Glomerular visceral epithelial cell (primary cell): ENCODE measurements at regions not wholly inside any gene's neighbourhood (a gene's known extent, or its start where the extent isn't known, plus 50 kb on each side); places are given as distances from the start of the nearest gene placed in this dataset.

Experiments used
- DNase-seq: peaks from one replicate; pipeline ENCODE4 v3.0.0-alpha.2; 2016; ENCODE audit errors: extremely low spot score

GRCh38 chr5:175035882-175036533 lies 311.6 kb downstream of the MSX2 start:
- DNase-seq: no peak

GRCh38 chr5:175034924-175035323 lies 310.5 kb downstream of the MSX2 start:
- no peak for DNase-seq

- no peak for DNase-seq
Observed at GRCh38 chr5:175032741-175033151, 308.4 kb downstream of the MSX2 start.

- no peak for DNase-seq
Observed at GRCh38 chr5:175032013-175032412, 307.6 kb downstream of the MSX2 start.

GRCh38 chr5:175027390-175027789 lies 303.0 kb downstream of the MSX2 start:
- DNase-seq: no peak

- no peak for DNase-seq
Observed at GRCh38 chr5:175025077-175025476, 300.7 kb downstream of the MSX2 start.

- no peak for DNase-seq
Observed at GRCh38 chr5:175021841-175022625, 297.7 kb downstream of the MSX2 start.

GRCh38 chr5:175021321-175021720 lies 296.9 kb downstream of the MSX2 start:
- DNase-seq: no peak

- no peak for DNase-seq
Observed at GRCh38 chr5:175015028-175015685, 290.8 kb downstream of the MSX2 start.

GRCh38 chr5:175013251-175013650 lies 288.9 kb downstream of the MSX2 start:
- DNase-seq: no peak

GRCh38 chr5:175012267-175012666 lies 287.9 kb downstream of the MSX2 start:
- DNase-seq: no peak

GRCh38 chr5:175003531-175003930 lies 279.1 kb downstream of the MSX2 start:
- DNase-seq: no peak

- no peak for DNase-seq
Observed at GRCh38 chr5:175001876-175002645, 277.7 kb downstream of the MSX2 start.

- no peak for DNase-seq
Observed at GRCh38 chr5:175001311-175001710, 276.9 kb downstream of the MSX2 start.

GRCh38 chr5:174999581-174999980 lies 275.2 kb downstream of the MSX2 start:
- no peak for DNase-seq

GRCh38 chr5:174998131-174998730 lies 273.8 kb downstream of the MSX2 start:
- DNase-seq: no peak

- DNase-seq: no peak
Observed at GRCh38 chr5:174997688-174998087, 273.3 kb downstream of the MSX2 start.

- DNase-seq: no peak
Observed at GRCh38 chr5:174996941-174997340, 272.6 kb downstream of the MSX2 start.

GRCh38 chr5:174995827-174996226 lies 271.4 kb downstream of the MSX2 start:
- DNase-seq: no peak

- no peak for DNase-seq
Observed at GRCh38 chr5:174991847-174992246, 267.5 kb downstream of the MSX2 start.

GRCh38 chr5:174990909-174991308 lies 266.5 kb downstream of the MSX2 start:
- DNase-seq: no peak
